Tibial nerve (tissue), 4 donors: ENCODE measurements at regions not wholly inside any gene's neighbourhood (a gene's known extent, or its start where the extent isn't known, plus 50 kb on each side); places are given as distances from the start of the nearest gene placed in this dataset.
"Not testable (repeated sequence)": the region's sequence is repeated elsewhere in the genome, so short reads cannot be mapped to it uniquely, and the experiment has no call there.

Source experiments
- CTCF ChIP-seq, 5 experiments: fragments of 200-600 bp in 3 of 5; fragments of 450-650 bp in 2 of 5; sonication (generic) in 3 of 5; IDR thresholded peaks; one replicate each; pipeline ENCODE4 v1.5.1; 2016 to 2019; ENCODE audit warnings: antibody characterized with exemption in 5 of 5, mild to moderate bottlenecking in 3 of 5, moderate library complexity in 2 of 5
- EP300 ChIP-seq, 2 donors: sonication (generic); formaldehyde crosslinking; IDR thresholded peaks; one replicate each; pipeline ENCODE4 v1.6.1; 2017; ENCODE audit warnings: antibody characterized with exemption in 2 of 2, mild to moderate bottlenecking in 1 of 2

- not testable (repeated sequence) for TF ChIP-seq CTCF, EP300 (IDR thresholded peaks at IDR 0.05)
These were observed 61.3 kb downstream of the RBMXL2 start for GRCh38 chr11:7150104-7150503.
